ENCODE measurements at regions not wholly inside any gene's neighbourhood (a gene's known extent, or its start where the extent isn't known, plus 50 kb on each side); places are given as distances from the start of the nearest gene placed in this dataset.

GRCh38 chrX:39504227-39504626 lies 593.5 kb downstream of the BCOR start:
- H2AFZ ChIP-seq (ENCODE audit: low read depth, low read length, poor library complexity, severe bottlenecking) = no peak overlapping the region
- H3K4me1 ChIP-seq (ENCODE audit: control insufficient read depth in 1 of 2, insufficient read depth in 2 of 2, low read length in 2 of 2) = no peaks in the 10 kb centered on the region
- H3K9ac ChIP-seq (ENCODE audit: low read length) = no peak overlapping the region
- H3K79me2 ChIP-seq (ENCODE audit: insufficient read depth, low read length) = no peaks in the 10 kb centered on the region
- no peaks in the 10 kb centered on the region for H3K36me3 ChIP-seq (ENCODE audit: control insufficient read depth in 1 of 2, insufficient read depth in 2 of 2, low read length in 2 of 2)
- no peaks in the 10 kb centered on the region for H3K27me3 ChIP-seq (ENCODE audit: insufficient read depth, low read length)
- no peak for ATAC-seq
- no peaks in the 10 kb centered on the region for H3K9me3 ChIP-seq (ENCODE audit: control insufficient read depth in 1 of 2, insufficient read depth in 1 of 2, low read depth in 1 of 2, low read length in 2 of 2)
- no peak for TF ChIP-seq SIN3A (IDR thresholded peaks at IDR 0.05; ENCODE audit: low read depth)
- no peak for TF ChIP-seq SRF (IDR thresholded peaks at IDR 0.05; ENCODE audit: low read depth)
- TF ChIP-seq ZFX (IDR thresholded peaks at IDR 0.05) = no peak
- TF ChIP-seq ATF3 (IDR thresholded peaks at IDR 0.05) = no peak
- TF ChIP-seq FOSL1 (IDR thresholded peaks at IDR 0.05; ENCODE audit: low read depth) = no peak
- TF ChIP-seq EZH2 (IDR thresholded peaks at IDR 0.05) = no peak
- TF ChIP-seq ELF1 (IDR thresholded peaks at IDR 0.05; ENCODE audit: borderline replicate concordance, low read depth) = no peak
- intact Hi-C loops (cut with micrococcal nuclease) = no loop called here
- ChIA-PET CTCF (no interaction called here), RAD21 (ENCODE audit: low non-redundant PET in 1 of 2, low total read pairs in 2 of 2, uncharacterized antibody in 2 of 2, unreplicated experiment in 2 of 2) (no interaction called here), POLR2A (no interaction called here)
- no peak overlapping the region for H3K27ac ChIP-seq (ENCODE audit: low read depth, low read length)
- no TSS peak for BruUV-seq (replicated peaks)
- no peak overlapping the region for H3K4me2 ChIP-seq (ENCODE audit: low read length)
- H3K9me2 ChIP-seq (ENCODE audit: insufficient read depth) = no peaks in the 10 kb centered on the region
- no peak for DNase-seq (ENCODE audit: low read depth, low spot score)
- no peak overlapping the region for H3K4me3 ChIP-seq (replicated peaks in 1 of 2; ENCODE audit: low read depth in 1 of 2, low read length in 2 of 2)
- H4K20me1 ChIP-seq (ENCODE audit: insufficient read depth) = no peaks in the 10 kb centered on the region

DNA sequence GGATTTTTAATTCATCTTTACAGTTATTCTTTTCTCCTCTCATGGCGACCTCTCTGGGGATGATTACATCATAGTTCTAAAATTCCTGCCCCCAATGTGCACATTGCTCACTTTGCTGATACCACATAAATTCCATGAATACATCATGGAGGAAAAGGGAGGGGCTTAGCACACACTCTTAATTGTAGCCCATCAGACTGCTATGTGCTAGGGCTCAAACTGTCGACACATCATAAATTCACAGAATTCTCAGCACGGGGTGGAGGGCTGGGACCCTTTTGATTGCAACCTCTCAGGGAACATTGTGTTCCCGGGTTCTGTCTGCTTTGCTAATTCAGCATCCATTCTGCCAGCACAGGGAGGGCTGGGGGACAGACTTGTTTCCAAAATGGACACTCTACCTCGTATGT lies 592.9 kb downstream of the BCOR start:
- Histone ChIP-seq H4K20me1 (ENCODE audit: insufficient read depth) (no peaks in the 10 kb centered on the region), H3K9ac (ENCODE audit: low read length) (no peak overlapping the region), H3K79me2 (ENCODE audit: insufficient read depth, low read length) (no peaks in the 10 kb centered on the region), H2AFZ (ENCODE audit: low read depth, low read length, poor library complexity, severe bottlenecking) (no peak overlapping the region), H3K4me3 (replicated peaks in 1 of 2; ENCODE audit: low read depth in 1 of 2, low read length in 2 of 2) (no peak overlapping the region), H3K4me2 (ENCODE audit: low read length) (no peak overlapping the region), H3K9me3 (ENCODE audit: control insufficient read depth in 1 of 2, insufficient read depth in 1 of 2, low read depth in 1 of 2, low read length in 2 of 2) (no peaks in the 10 kb centered on the region), H3K4me1 (ENCODE audit: control insufficient read depth in 1 of 2, insufficient read depth in 2 of 2, low read length in 2 of 2) (no peaks in the 10 kb centered on the region), H3K36me3 (ENCODE audit: control insufficient read depth in 1 of 2, insufficient read depth in 2 of 2, low read length in 2 of 2) (no peaks in the 10 kb centered on the region), H3K9me2 (ENCODE audit: insufficient read depth) (no peaks in the 10 kb centered on the region), H3K27ac (ENCODE audit: low read depth, low read length) (no peak overlapping the region), H3K27me3 (ENCODE audit: insufficient read depth, low read length) (no peaks in the 10 kb centered on the region)
- no TSS peak for BruUV-seq (replicated peaks)
- ATAC-seq = no peak
- ChIA-PET RAD21 (ENCODE audit: low non-redundant PET in 1 of 2, low total read pairs in 2 of 2, uncharacterized antibody in 2 of 2, unreplicated experiment in 2 of 2) (no interaction called here), POLR2A (no interaction called here), CTCF (no interaction called here)
- intact Hi-C loops (cut with micrococcal nuclease) = no loop called here
- no peak for DNase-seq (ENCODE audit: low read depth, low spot score)
- TF ChIP-seq SP1 (IDR thresholded peaks at IDR 0.05; ENCODE audit: low read depth) = no peak
- TF ChIP-seq ATF3 (IDR thresholded peaks at IDR 0.05) = no peak
- TF ChIP-seq JUND (IDR thresholded peaks at IDR 0.05) = no peak
- no peak for TF ChIP-seq YY1 (IDR thresholded peaks at IDR 0.05; ENCODE audit: extremely low read depth, insufficient replicate concordance, low read depth, low read length)
- no peak for TF ChIP-seq CBX3 (IDR thresholded peaks at IDR 0.05; ENCODE audit: low read depth)
- no peak for TF ChIP-seq FOSL1 (IDR thresholded peaks at IDR 0.05; ENCODE audit: low read depth)
- no peak for TF ChIP-seq EGR1 (IDR thresholded peaks at IDR 0.05; ENCODE audit: low read depth)
- TF ChIP-seq EZH2 (IDR thresholded peaks at IDR 0.05) = no peak
- no peak for TF ChIP-seq SIN3A (IDR thresholded peaks at IDR 0.05; ENCODE audit: low read depth)
- TF ChIP-seq ELF1 (IDR thresholded peaks at IDR 0.05; ENCODE audit: borderline replicate concordance, low read depth) = no peak
- TF ChIP-seq, protein P1, sequence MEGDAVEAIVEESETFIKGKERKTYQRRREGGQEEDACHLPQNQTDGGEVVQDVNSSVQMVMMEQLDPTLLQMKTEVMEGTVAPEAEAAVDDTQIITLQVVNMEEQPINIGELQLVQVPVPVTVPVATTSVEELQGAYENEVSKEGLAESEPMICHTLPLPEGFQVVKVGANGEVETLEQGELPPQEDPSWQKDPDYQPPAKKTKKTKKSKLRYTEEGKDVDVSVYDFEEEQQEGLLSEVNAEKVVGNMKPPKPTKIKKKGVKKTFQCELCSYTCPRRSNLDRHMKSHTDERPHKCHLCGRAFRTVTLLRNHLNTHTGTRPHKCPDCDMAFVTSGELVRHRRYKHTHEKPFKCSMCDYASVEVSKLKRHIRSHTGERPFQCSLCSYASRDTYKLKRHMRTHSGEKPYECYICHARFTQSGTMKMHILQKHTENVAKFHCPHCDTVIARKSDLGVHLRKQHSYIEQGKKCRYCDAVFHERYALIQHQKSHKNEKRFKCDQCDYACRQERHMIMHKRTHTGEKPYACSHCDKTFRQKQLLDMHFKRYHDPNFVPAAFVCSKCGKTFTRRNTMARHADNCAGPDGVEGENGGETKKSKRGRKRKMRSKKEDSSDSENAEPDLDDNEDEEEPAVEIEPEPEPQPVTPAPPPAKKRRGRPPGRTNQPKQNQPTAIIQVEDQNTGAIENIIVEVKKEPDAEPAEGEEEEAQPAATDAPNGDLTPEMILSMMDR (IDR thresholded peaks at IDR 0.05 in 2 of 3, conservative IDR thresholded peaks at IDR 0.05 in 1 of 3; ENCODE audit: borderline replicate concordance in 1 of 3, insufficient read depth in 1 of 3, low read depth in 2 of 3, low read length in 2 of 3) = no peak
- no peak for TF ChIP-seq EZH2phosphoT487 (IDR thresholded peaks at IDR 0.05; ENCODE audit: borderline replicate concordance)
- no peak for TF ChIP-seq RAD21 (IDR thresholded peaks at IDR 0.05; ENCODE audit: low read depth)
- no peak for TF ChIP-seq ZNF274 (IDR thresholded peaks at IDR 0.05; ENCODE audit: low read depth, low read length)
- TF ChIP-seq SRF (IDR thresholded peaks at IDR 0.05; ENCODE audit: low read depth) = no peak
- TF ChIP-seq POLR2AphosphoS5 (IDR thresholded peaks at IDR 0.05; ENCODE audit: low read depth, low read length) = no peak
- TF ChIP-seq TCF7L2 (IDR thresholded peaks at IDR 0.05; ENCODE audit: borderline replicate concordance, extremely low read depth, insufficient read depth, insufficient read length) = no peak

Measured in HCT116 (cell line).